Gastroesophageal sphincter (tissue), 3 donors: ENCODE measurements at regions not wholly inside any gene's neighbourhood (a gene's known extent, or its start where the extent isn't known, plus 50 kb on each side); places are given as distances from the start of the nearest gene placed in this dataset.

Experiments used
- POLR2A ChIP-seq, 2 donors: fragments of 450-650 bp; IDR thresholded peaks; one replicate each; pipeline ENCODE4 v1.6.1; 2017; ENCODE audit warnings: antibody characterized with exemption in 2 of 2, mild to moderate bottlenecking in 2 of 2, moderate library complexity in 1 of 2
- TF ChIP-seq, protein P1 (sequence below), 4 experiments: fragments of 200-600 bp in 2 of 4; fragments of 450-650 bp in 2 of 4; sonication (generic) in 1 of 4; IDR thresholded peaks; one replicate each; pipeline ENCODE4 v1.5.1; 2017 to 2019; ENCODE audit warnings: antibody characterized with exemption in 4 of 4, mild to moderate bottlenecking in 2 of 4, moderate library complexity in 2 of 4

DNA sequence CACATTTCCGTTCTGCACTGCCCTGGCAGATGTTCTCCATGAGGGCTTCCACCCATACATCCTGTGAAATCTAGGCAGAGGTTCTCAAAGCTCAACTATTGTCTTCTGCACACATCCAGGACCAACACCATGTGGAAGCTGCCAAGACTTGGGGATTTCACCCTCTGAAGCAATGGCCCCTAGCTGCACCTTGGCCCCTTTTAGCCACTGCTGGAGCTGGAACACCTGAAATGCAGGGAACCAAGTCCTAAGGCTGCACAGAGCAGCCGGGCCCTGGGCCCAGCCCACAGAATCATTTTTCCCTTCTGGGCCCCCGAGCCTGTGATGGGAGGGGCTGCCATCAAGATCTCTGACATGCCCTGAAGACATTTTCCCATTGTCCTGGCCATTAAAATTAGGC is 228.7 kb downstream of the ANXA1 start:
- TF ChIP-seq, protein P1, sequence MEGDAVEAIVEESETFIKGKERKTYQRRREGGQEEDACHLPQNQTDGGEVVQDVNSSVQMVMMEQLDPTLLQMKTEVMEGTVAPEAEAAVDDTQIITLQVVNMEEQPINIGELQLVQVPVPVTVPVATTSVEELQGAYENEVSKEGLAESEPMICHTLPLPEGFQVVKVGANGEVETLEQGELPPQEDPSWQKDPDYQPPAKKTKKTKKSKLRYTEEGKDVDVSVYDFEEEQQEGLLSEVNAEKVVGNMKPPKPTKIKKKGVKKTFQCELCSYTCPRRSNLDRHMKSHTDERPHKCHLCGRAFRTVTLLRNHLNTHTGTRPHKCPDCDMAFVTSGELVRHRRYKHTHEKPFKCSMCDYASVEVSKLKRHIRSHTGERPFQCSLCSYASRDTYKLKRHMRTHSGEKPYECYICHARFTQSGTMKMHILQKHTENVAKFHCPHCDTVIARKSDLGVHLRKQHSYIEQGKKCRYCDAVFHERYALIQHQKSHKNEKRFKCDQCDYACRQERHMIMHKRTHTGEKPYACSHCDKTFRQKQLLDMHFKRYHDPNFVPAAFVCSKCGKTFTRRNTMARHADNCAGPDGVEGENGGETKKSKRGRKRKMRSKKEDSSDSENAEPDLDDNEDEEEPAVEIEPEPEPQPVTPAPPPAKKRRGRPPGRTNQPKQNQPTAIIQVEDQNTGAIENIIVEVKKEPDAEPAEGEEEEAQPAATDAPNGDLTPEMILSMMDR (IDR thresholded peaks at IDR 0.05), result no peak
- TF ChIP-seq POLR2A (IDR thresholded peaks at IDR 0.05), result no peak
